Heart left ventricle (tissue), 16 donors: ENCODE measurements at regions not wholly inside any gene's neighbourhood (a gene's known extent, or its start where the extent isn't known, plus 50 kb on each side); places are given as distances from the start of the nearest gene placed in this dataset.

Source experiments
- ATAC-seq, 4 donors: fragments of 200-7000 bp; cut with Tn5 transposase; one replicate each; pipeline ENCODE4 v1.9.1; 2020 to 2022; ENCODE audit warnings: moderate library complexity in 4 of 4, mild to moderate bottlenecking in 3 of 4, moderate number of reproducible peaks in 1 of 4
- DNase-seq, 5 donors: peaks; one replicate each; pipeline ENCODE4 v3.0.0-alpha.2; 2020
- H3K27ac ChIP-seq, 12 donors: fragments of 200-600 bp; sonication (generic) in 4 of 12; one replicate each; pipeline versions ENCODE4 v1.5.0 to v1.8.0; 2016 to 2022; ENCODE audit warnings: mild to moderate bottlenecking in 2 of 12
- H3K27me3 ChIP-seq, 9 donors: fragments of 200-600 bp; sonication (generic) in 2 of 9; one replicate each; pipeline versions ENCODE4 v1.5.1 to v1.8.0; 2016 to 2022; ENCODE audit warnings: mild to moderate bottlenecking in 3 of 9
- H3K36me3 ChIP-seq, 9 donors: fragments of 200-600 bp; sonication (generic) in 2 of 9; one replicate each; pipeline versions ENCODE4 v1.5.0 to v1.8.0; 2018 to 2022; ENCODE audit warnings: mild to moderate bottlenecking in 2 of 9
- H3K4me1 ChIP-seq, 12 donors: fragments of 200-600 bp; sonication (generic) in 4 of 12; one replicate each; pipeline versions ENCODE4 v1.5.0 to v1.8.0; 2016 to 2022; ENCODE audit warnings: mild to moderate bottlenecking in 3 of 12
- H3K4me3 ChIP-seq, 12 donors: fragments of 200-600 bp; sonication (generic) in 4 of 12; one replicate each; pipeline versions ENCODE4 v1.5.0 to v1.8.0; 2017 to 2022; ENCODE audit warnings: mild to moderate bottlenecking in 9 of 12, moderate library complexity in 4 of 12
- H3K9me3 ChIP-seq, 12 donors: fragments of 200-600 bp; sonication (generic) in 4 of 12; one replicate each; pipeline versions ENCODE4 v1.5.0 to v1.8.0; 2016 to 2022; ENCODE audit warnings: mild to moderate bottlenecking in 1 of 12
- CTCF ChIP-seq, 12 donors: fragments of 200-600 bp; sonication (generic) in 4 of 12; IDR thresholded peaks; one replicate each; pipeline versions ENCODE4 v1.5.0 to v1.8.0; 2018 to 2022; ENCODE audit warnings: antibody characterized with exemption in 12 of 12, mild to moderate bottlenecking in 5 of 12
- POLR2A ChIP-seq, 2 donors: fragments of 450-650 bp; IDR thresholded peaks; one replicate each; pipeline ENCODE4 v1.6.1; 2017; ENCODE audit warnings: antibody characterized with exemption in 2 of 2, mild to moderate bottlenecking in 2 of 2, moderate library complexity in 2 of 2
- WGBS, 4 donors: extraction: QIAGEN DNeasy Blood & Tissue Kit in 2 of 4; methylation state at CpG; one replicate each; pipeline versions ENCODE4 v1.1.5 to v1.1.7; 2013 to 2018; 5-methylcytosine and 5-hydroxymethylcytosine counted together
- intact Hi-C, 10 donors: fragments of 100-400 bp; cut with DNase I; formaldehyde crosslinking; loops; one replicate each; pipeline versions ENCODE4 v1.11.1 to v1.14.2; 2022
- donor health status: ischemic (EF 13 %, LVEDD 7.1; RV severe dilation, severe dysfunction).
- donor health status: healthy with polysubstance abuse.
- donor health status: DM: no; HTN: yes; CAD: no.
- donor health status: DM: no; HTN: no; CAD: no.
- donor health status: ischemic (EF 25% LVEDD 6.9; RV normal size, moderate dysfunction).
- donor health status: ischemic (EF 25% LVEDD 5.7; RV mildly dilated, moderate dysfunction).
- donor health status: healthy.
- donor health status: DM: yes; HTN: yes; CAD: no.
- donor health status: ischemic (EF 35%, LVEDD 5.7; RV mildly dilated, moderate dysfunction).
- donor health status: nonischemic (EF 11% LVEDD 7.7; RV severe dilation, severe dysfunction).
- donor health status: DM: yes; HTN: yes; CAD: no.
- donor health status: PGD.
- donor health status: ischemic (EF 29% LVEDD 5.4; RV normal size, mild dysfunction).
- donor health status: nonischemic (EF 23%, LVEDD 6.1; RV moderate dilation, normal function).

GRCh38 chr15:38685686-38686339, 121.2 kb upstream of the RASGRP1 start:
- Histone ChIP-seq H3K4me3 (no peak overlapping the region), H3K27ac (peak overlapping the region in 1 of 12 donors; percentile 57), H3K9me3 (no peaks in the 10 kb centered on the region), H3K27me3 (peaks cover 0 to 3% (median 0%) of the 10 kb centered on the region in 9 donors), H3K4me1 (peaks cover 0 to 45% (median 0%) of the 10 kb centered on the region in 12 donors), H3K36me3 (no peaks in the 10 kb centered on the region)
- no peak for ATAC-seq
- 83 to 91% (median 87%) methylated on average over 4 of the region's 4 CpGs for WGBS, 4 donors
- no peak for DNase-seq
- intact Hi-C loops, result loop anchor here in 9 of 10 donors (2.0 to 10.0 kb wide), 9 partner anchors 61 to 691 kb away; partner anchors contain the start of gene RASGRP1 (in 1 of the 9)
- TF ChIP-seq POLR2A (IDR thresholded peaks at IDR 0.05) (no peak), CTCF (IDR thresholded peaks at IDR 0.05) (no peak)

- Histone ChIP-seq H3K4me3 (no peak overlapping the region), H3K9me3 (no peaks in the 10 kb centered on the region), H3K4me1 (peaks cover 0 to 45% (median 0%) of the 10 kb centered on the region in 12 donors), H3K27ac (peak overlapping the region in 1 of 12 donors; percentile 54), H3K36me3 (no peaks in the 10 kb centered on the region), H3K27me3 (peaks cover 0 to 3% (median 0%) of the 10 kb centered on the region in 9 donors)
- no peak for DNase-seq
- TF ChIP-seq CTCF (IDR thresholded peaks at IDR 0.05) (no peak), POLR2A (IDR thresholded peaks at IDR 0.05) (no peak)
- intact Hi-C loops, result loop anchor here in 9 of 10 donors (5.0 to 10.0 kb wide), 8 partner anchors 63 to 693 kb away; partner anchors contain the start of gene RASGRP1 (in 1 of the 9)
- ATAC-seq, result no peak
- WGBS, 4 donors, result 44 to 52% (median 48%) methylated on average over 2 of the region's 2 CpGs
Observed at GRCh38 chr15:38687340-38687739, 122.7 kb upstream of the RASGRP1 start.

- no peaks in the 10 kb centered on the region for H3K9me3 ChIP-seq
- intact Hi-C loops, result loop anchor here in 9 of 10 donors (5.0 to 10.0 kb wide), 8 partner anchors 63 to 693 kb away; partner anchors contain the start of gene RASGRP1 (in 1 of the 9)
Observed at GRCh38 chr15:38687775-38688495, 123.3 kb upstream of the RASGRP1 start.

More at GRCh38 chr15:38687775-38688495, 123.3 kb upstream of the RASGRP1 start:
- H3K27me3 ChIP-seq, result peaks cover 0 to under 1% (median 0%) of the 10 kb centered on the region in 9 donors
- WGBS, 4 donors, result 50 to 65% (median 52%) methylated on average over 7 of the region's 7 CpGs
- H3K4me3 ChIP-seq, result no peak overlapping the region
- DNase-seq (no peak), ATAC-seq (peak in 2 of 4 donors; percentile 33 to 47)
- TF ChIP-seq CTCF (IDR thresholded peaks at IDR 0.05) (no peak), POLR2A (IDR thresholded peaks at IDR 0.05) (no peak)
- H3K4me1 ChIP-seq, result peaks cover 0 to 45% (median 0%) of the 10 kb centered on the region in 12 donors
- H3K36me3 ChIP-seq, result no peaks in the 10 kb centered on the region
- H3K27ac ChIP-seq, result peak overlapping the region in 1 of 12 donors; percentile 54
